ENCODE measurements at regions not wholly inside any gene's neighbourhood (a gene's known extent, or its start where the extent isn't known, plus 50 kb on each side); places are given as distances from the start of the nearest gene placed in this dataset.

DNA sequence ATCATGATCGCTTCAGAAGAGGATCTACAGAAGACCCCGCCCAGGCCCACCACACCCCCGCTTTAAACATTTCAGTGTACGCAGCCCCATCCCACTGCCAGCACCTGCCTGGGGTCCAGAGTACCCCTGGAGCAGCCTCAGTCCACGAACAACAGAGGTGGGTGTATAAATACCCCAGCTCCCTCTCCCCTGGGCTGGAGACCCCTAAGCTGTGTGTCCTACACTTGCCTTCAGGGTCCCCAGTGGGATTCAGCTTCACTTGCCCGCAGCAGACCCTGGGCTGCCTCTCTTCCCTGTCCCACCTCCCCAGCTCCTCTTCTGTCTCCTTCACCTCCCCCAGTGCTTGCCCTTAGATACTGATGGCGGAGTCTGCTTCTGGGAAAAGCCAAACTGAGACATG, 105.7 kb downstream of the RBFOX3 start:
- H3K36me3 ChIP-seq (ENCODE audit: control insufficient read depth in 1 of 2, insufficient read depth in 2 of 2, low read length in 2 of 2): no peaks in the 10 kb centered on the region
- no peak overlapping the region for H3K27ac ChIP-seq (ENCODE audit: low read depth, low read length)
- H3K9ac ChIP-seq (ENCODE audit: low read depth in 1 of 2, low read length in 2 of 2): no peak overlapping the region
- H3K27me3 ChIP-seq (ENCODE audit: control insufficient read depth in 1 of 2, insufficient read depth in 2 of 2, low read length in 2 of 2): peaks cover 0 to 2% of the 10 kb centered on the region in 2 donors
- H3K4me3 ChIP-seq (ENCODE audit: low read depth in 1 of 2, low read length in 2 of 2): no peak overlapping the region
- no peaks in the 10 kb centered on the region for H3K9me3 ChIP-seq (ENCODE audit: control insufficient read depth in 1 of 2, low read length in 2 of 2)
- H3K4me1 ChIP-seq (ENCODE audit: control insufficient read depth in 1 of 2, insufficient read depth in 2 of 2, low read length in 2 of 2): no peaks in the 10 kb centered on the region

- H3K27ac ChIP-seq (ENCODE audit: low read depth, low read length): no peak overlapping the region
- H3K9me3 ChIP-seq (ENCODE audit: control insufficient read depth in 1 of 2, low read length in 2 of 2): no peaks in the 10 kb centered on the region
- H3K4me3 ChIP-seq (ENCODE audit: low read depth in 1 of 2, low read length in 2 of 2): no peak overlapping the region
- H3K27me3 ChIP-seq (ENCODE audit: control insufficient read depth in 1 of 2, insufficient read depth in 2 of 2, low read length in 2 of 2): peaks cover 0 to 2% of the 10 kb centered on the region in 2 donors
- H3K9ac ChIP-seq (ENCODE audit: low read depth in 1 of 2, low read length in 2 of 2): no peak overlapping the region
- no peaks in the 10 kb centered on the region for H3K4me1 ChIP-seq (ENCODE audit: control insufficient read depth in 1 of 2, insufficient read depth in 2 of 2, low read length in 2 of 2)
- no peaks in the 10 kb centered on the region for H3K36me3 ChIP-seq (ENCODE audit: control insufficient read depth in 1 of 2, insufficient read depth in 2 of 2, low read length in 2 of 2)
Observed at GRCh38 chr17:79504181-79504605, 106.7 kb downstream of the RBFOX3 start.

DNA sequence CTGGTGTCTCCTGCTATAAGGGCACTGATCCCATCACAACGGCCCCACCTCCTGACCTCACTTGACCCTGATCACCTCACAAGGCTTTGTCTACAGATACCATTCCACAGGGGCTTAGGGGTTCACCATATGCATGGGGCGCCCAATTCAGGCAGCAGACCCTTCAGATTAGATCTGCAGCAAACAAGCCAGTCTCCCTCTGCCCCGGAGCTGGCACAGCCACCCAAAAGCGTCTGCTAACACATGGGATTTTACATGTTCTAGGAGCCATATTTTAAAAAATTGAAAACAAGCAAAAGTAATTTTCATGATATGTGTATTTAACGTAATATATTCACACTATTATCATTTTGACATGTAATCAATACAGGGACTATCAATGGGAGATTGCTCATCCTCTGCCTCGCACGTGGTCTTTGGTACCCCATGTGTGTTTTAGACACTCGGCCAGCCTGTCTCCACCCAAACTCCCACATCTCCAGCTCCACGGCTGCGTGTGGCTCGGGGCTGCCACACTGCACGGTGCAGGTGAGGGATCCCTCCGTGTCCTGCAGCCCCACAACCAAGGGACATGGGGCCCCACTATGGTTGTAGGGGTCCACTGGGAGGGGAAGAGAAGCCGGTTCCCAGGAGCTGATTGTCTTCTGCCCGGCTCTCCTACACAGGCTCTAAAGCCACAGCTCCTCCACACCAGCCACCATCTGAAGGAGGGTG, 107.6 kb downstream of the RBFOX3 start:
- Histone ChIP-seq H3K9ac (ENCODE audit: low read depth in 1 of 2, low read length in 2 of 2) (no peak overlapping the region), H3K4me3 (ENCODE audit: low read depth in 1 of 2, low read length in 2 of 2) (no peak overlapping the region), H3K27ac (ENCODE audit: low read depth, low read length) (no peak overlapping the region), H3K9me3 (ENCODE audit: control insufficient read depth in 1 of 2, low read length in 2 of 2) (no peaks in the 10 kb centered on the region), H3K4me1 (ENCODE audit: control insufficient read depth in 1 of 2, insufficient read depth in 2 of 2, low read length in 2 of 2) (no peaks in the 10 kb centered on the region), H3K36me3 (ENCODE audit: control insufficient read depth in 1 of 2, insufficient read depth in 2 of 2, low read length in 2 of 2) (no peaks in the 10 kb centered on the region), H3K27me3 (ENCODE audit: control insufficient read depth in 1 of 2, insufficient read depth in 2 of 2, low read length in 2 of 2) (peaks cover 0 to 2% of the 10 kb centered on the region in 2 donors)

GRCh38 chr17:79501910-79502309, 108.9 kb downstream of the RBFOX3 start:
- Histone ChIP-seq H3K4me1 (ENCODE audit: control insufficient read depth in 1 of 2, insufficient read depth in 2 of 2, low read length in 2 of 2) (no peaks in the 10 kb centered on the region), H3K36me3 (ENCODE audit: control insufficient read depth in 1 of 2, insufficient read depth in 2 of 2, low read length in 2 of 2) (no peaks in the 10 kb centered on the region), H3K27ac (ENCODE audit: low read depth, low read length) (no peak overlapping the region), H3K9me3 (ENCODE audit: control insufficient read depth in 1 of 2, low read length in 2 of 2) (no peaks in the 10 kb centered on the region), H3K9ac (ENCODE audit: low read depth in 1 of 2, low read length in 2 of 2) (no peak overlapping the region), H3K27me3 (ENCODE audit: control insufficient read depth in 1 of 2, insufficient read depth in 2 of 2, low read length in 2 of 2) (peaks cover 0 to 2% of the 10 kb centered on the region in 2 donors), H3K4me3 (ENCODE audit: low read depth in 1 of 2, low read length in 2 of 2) (no peak overlapping the region)

DNA sequence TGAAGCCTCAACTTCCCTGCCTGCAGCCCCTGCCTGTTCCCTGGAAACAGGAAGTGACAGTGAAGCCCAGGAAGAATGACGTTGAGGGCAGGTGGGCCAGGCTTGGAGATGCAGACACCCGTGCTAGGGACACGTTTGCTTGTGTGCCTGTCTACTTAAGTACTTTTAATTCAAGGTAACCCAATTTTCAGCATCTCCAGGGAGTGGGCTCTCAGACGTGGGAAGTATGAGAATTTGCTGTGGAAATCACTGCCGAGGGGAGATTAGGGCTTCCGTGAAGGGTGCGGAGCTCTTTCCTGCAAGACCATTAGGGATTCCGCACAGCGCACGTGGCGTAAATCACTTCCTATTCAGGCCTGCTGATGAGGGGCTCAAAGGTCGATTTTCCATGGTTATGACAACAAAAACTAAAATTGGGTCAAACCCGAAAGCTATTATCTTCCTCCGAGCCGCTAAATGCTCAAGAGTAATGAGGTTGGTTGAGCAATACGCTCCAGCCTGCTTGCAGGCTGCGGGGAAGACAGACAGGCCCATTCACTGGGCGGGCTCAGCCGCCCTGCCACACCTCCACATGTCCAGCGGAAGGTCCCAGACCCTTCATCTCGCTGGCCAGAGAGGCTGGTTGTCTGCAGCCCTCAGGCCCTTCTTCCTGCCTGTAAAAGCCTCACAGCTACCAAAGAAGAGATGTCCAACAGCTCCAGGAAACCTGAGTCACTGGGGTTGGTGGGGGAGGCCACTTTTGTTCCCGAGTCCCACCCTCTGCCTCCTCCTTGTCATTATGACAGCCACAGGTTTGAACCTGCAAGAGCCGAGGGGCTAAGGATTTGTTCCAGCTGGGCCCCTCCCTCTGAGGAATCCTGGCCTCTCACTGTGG, 109.9 kb downstream of the RBFOX3 start:
- peaks cover 0 to 2% of the 10 kb centered on the region in 2 donors for H3K27me3 ChIP-seq (ENCODE audit: control insufficient read depth in 1 of 2, insufficient read depth in 2 of 2, low read length in 2 of 2)
- H3K4me1 ChIP-seq (ENCODE audit: control insufficient read depth in 1 of 2, insufficient read depth in 2 of 2, low read length in 2 of 2): no peaks in the 10 kb centered on the region
- no peak overlapping the region for H3K27ac ChIP-seq (ENCODE audit: low read depth, low read length)
- H3K9me3 ChIP-seq (ENCODE audit: control insufficient read depth in 1 of 2, low read length in 2 of 2): no peaks in the 10 kb centered on the region
- H3K36me3 ChIP-seq (ENCODE audit: control insufficient read depth in 1 of 2, insufficient read depth in 2 of 2, low read length in 2 of 2): no peaks in the 10 kb centered on the region
- no peak overlapping the region for H3K4me3 ChIP-seq (ENCODE audit: low read depth in 1 of 2, low read length in 2 of 2)
- H3K9ac ChIP-seq (ENCODE audit: low read depth in 1 of 2, low read length in 2 of 2): no peak overlapping the region

- no peaks in the 10 kb centered on the region for H3K4me1 ChIP-seq (ENCODE audit: control insufficient read depth in 1 of 2, insufficient read depth in 2 of 2, low read length in 2 of 2)
- H3K27me3 ChIP-seq (ENCODE audit: control insufficient read depth in 1 of 2, insufficient read depth in 2 of 2, low read length in 2 of 2): no peaks in the 10 kb centered on the region
- H3K4me3 ChIP-seq (ENCODE audit: low read depth in 1 of 2, low read length in 2 of 2): no peak overlapping the region
- H3K9me3 ChIP-seq (ENCODE audit: control insufficient read depth in 1 of 2, low read length in 2 of 2): no peaks in the 10 kb centered on the region
- H3K27ac ChIP-seq (ENCODE audit: low read depth, low read length): no peak overlapping the region
- H3K36me3 ChIP-seq (ENCODE audit: control insufficient read depth in 1 of 2, insufficient read depth in 2 of 2, low read length in 2 of 2): no peaks in the 10 kb centered on the region
- H3K9ac ChIP-seq (ENCODE audit: low read depth in 1 of 2, low read length in 2 of 2): no peak overlapping the region
Observed at GRCh38 chr17:79498854-79499253, 112.0 kb downstream of the RBFOX3 start.

DNA sequence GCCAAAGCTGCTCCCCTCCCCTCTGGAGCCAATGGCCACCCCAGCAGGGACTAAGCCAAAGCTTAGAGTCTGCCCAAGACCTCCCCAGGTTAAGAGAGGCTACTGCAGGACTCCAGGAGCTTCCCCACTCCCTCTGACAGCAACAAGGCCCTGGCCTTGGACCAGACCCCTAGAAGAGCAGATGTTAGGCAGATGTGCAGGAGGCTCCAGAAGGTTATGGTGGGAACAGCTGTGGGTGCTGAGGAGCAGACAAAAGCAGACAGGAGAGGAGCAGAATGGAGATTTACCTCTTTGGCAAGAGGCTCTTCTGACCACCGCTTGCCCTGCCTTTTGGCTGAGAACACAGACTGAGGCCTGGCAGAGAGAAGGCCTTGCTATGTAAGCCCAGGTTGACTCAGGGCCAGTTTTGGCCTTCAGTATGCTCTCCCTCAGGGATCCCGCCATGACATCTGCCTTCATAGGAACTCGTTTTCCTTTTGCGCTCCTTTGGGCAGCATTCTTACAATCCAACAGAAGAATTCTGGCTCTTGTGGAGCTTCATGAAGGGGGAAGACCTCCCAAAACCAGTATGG, 113.0 kb downstream of the RBFOX3 start:
- Histone ChIP-seq H3K27ac (ENCODE audit: low read depth, low read length) (no peak overlapping the region), H3K9ac (ENCODE audit: low read depth in 1 of 2, low read length in 2 of 2) (no peak overlapping the region), H3K4me3 (ENCODE audit: low read depth in 1 of 2, low read length in 2 of 2) (no peak overlapping the region)

DNA sequence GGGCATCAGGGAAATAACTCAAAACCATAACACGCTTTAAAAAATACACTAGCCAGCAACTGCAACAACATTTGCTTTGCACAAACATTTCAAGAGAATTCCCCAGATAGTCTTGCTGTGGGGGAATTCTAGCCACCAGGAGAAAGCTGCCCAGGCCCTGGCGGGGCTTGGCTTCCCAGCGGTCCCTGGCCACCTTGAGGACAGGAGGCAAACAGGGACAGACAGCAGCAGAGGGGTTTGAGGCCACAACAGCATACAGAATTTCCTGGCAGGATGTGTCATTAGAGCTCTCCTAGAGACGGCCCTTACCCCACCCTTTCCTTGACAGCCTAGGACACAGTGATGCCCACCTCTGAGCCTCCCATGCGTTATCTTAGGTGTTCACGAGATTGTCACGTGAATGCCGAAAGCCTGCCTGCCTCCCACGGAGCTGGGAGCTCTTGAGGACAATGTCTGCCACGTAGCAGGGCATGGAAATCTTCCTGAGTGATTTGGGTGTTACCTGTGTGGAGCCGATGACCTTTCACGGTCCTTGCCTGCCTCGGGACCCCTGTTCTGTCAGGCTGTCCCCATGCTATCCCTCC, 114.3 kb downstream of the RBFOX3 start:
- H3K9ac ChIP-seq (ENCODE audit: low read depth in 1 of 2, low read length in 2 of 2): no peak overlapping the region
- no peaks in the 10 kb centered on the region for H3K9me3 ChIP-seq (ENCODE audit: control insufficient read depth in 1 of 2, low read length in 2 of 2)
- no peaks in the 10 kb centered on the region for H3K27me3 ChIP-seq (ENCODE audit: control insufficient read depth in 1 of 2, insufficient read depth in 2 of 2, low read length in 2 of 2)
- H3K4me1 ChIP-seq (ENCODE audit: control insufficient read depth in 1 of 2, insufficient read depth in 2 of 2, low read length in 2 of 2): no peaks in the 10 kb centered on the region
- no peaks in the 10 kb centered on the region for H3K36me3 ChIP-seq (ENCODE audit: control insufficient read depth in 1 of 2, insufficient read depth in 2 of 2, low read length in 2 of 2)
- no peak overlapping the region for H3K4me3 ChIP-seq (ENCODE audit: low read depth in 1 of 2, low read length in 2 of 2)
- no peak overlapping the region for H3K27ac ChIP-seq (ENCODE audit: low read depth, low read length)

More for the DNA sequence above, 113.0 kb downstream of the RBFOX3 start:
- Histone ChIP-seq H3K36me3 (ENCODE audit: control insufficient read depth in 1 of 2, insufficient read depth in 2 of 2, low read length in 2 of 2) (no peaks in the 10 kb centered on the region), H3K27me3 (ENCODE audit: control insufficient read depth in 1 of 2, insufficient read depth in 2 of 2, low read length in 2 of 2) (no peaks in the 10 kb centered on the region), H3K4me1 (ENCODE audit: control insufficient read depth in 1 of 2, insufficient read depth in 2 of 2, low read length in 2 of 2) (no peaks in the 10 kb centered on the region), H3K9me3 (ENCODE audit: control insufficient read depth in 1 of 2, low read length in 2 of 2) (no peaks in the 10 kb centered on the region)

DNA sequence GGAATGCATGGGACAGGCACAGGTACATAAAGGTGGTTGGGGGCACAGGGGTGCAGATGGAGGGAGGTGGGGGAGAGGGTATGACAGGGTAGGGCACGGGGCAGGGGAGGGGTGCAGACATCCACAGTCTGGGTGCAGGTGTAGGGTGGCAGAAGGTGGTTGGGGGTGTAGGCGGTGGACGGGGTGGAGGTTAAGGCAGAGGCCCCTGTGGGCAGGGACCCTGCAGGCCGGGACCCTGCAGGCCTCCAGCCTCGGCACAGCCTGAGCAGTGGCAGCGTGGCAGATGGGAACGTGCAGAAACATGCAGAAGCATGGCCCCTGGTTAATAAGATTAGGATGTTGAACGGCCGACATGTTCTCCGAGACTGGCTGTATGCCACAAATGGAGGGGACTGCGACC, 115.2 kb downstream of the RBFOX3 start:
- Histone ChIP-seq H3K4me3 (ENCODE audit: low read depth in 1 of 2, low read length in 2 of 2) (no peak overlapping the region), H3K9me3 (ENCODE audit: control insufficient read depth in 1 of 2, low read length in 2 of 2) (no peaks in the 10 kb centered on the region), H3K27me3 (ENCODE audit: control insufficient read depth in 1 of 2, insufficient read depth in 2 of 2, low read length in 2 of 2) (no peaks in the 10 kb centered on the region), H3K36me3 (ENCODE audit: control insufficient read depth in 1 of 2, insufficient read depth in 2 of 2, low read length in 2 of 2) (no peaks in the 10 kb centered on the region), H3K4me1 (ENCODE audit: control insufficient read depth in 1 of 2, insufficient read depth in 2 of 2, low read length in 2 of 2) (no peaks in the 10 kb centered on the region), H3K27ac (ENCODE audit: low read depth, low read length) (no peak overlapping the region), H3K9ac (ENCODE audit: low read depth in 1 of 2, low read length in 2 of 2) (no peak overlapping the region)

DNA sequence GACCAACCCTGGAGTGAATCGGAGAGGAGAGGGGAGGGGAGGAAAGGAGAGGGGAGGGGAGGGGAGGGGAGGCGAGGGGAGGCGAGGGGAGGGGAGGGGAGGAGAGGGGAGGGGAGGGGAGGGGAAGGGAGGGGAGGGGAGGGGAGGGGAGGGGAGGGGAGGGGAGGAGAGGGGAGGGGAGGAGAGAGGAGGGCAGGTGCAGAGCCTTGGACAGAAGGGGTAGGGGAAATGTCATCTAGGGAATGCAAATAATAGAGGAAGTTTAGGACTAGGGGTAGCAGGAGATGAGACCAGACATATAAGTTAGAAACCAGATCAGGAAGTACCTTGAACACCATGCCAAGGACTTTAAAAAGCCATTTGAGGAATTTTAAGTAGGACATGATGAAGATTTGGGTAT, 119.8 kb downstream of the RBFOX3 start:
- Histone ChIP-seq H3K36me3 (ENCODE audit: control insufficient read depth in 1 of 2, insufficient read depth in 2 of 2, low read length in 2 of 2) (no peaks in the 10 kb centered on the region), H3K27me3 (ENCODE audit: control insufficient read depth in 1 of 2, insufficient read depth in 2 of 2, low read length in 2 of 2) (peaks cover 0 to 4% of the 10 kb centered on the region in 2 donors), H3K27ac (ENCODE audit: low read depth, low read length) (no peak overlapping the region), H3K4me3 (ENCODE audit: low read depth in 1 of 2, low read length in 2 of 2) (no peak overlapping the region), H3K9me3 (ENCODE audit: control insufficient read depth in 1 of 2, low read length in 2 of 2) (no peaks in the 10 kb centered on the region), H3K4me1 (ENCODE audit: control insufficient read depth in 1 of 2, insufficient read depth in 2 of 2, low read length in 2 of 2) (no peaks in the 10 kb centered on the region), H3K9ac (ENCODE audit: low read depth in 1 of 2, low read length in 2 of 2) (no peak overlapping the region)

All from duodenal mucosa (tissue), 2 donors.